GM18502 (cell line): ENCODE measurements at regions not wholly inside any gene's neighbourhood (a gene's known extent, or its start where the extent isn't known, plus 50 kb on each side); places are given as distances from the start of the nearest gene placed in this dataset.
A peak's percentile ranks its signal among the peaks of the same experiment; 100 is the strongest.
"Not testable (repeated sequence)": the region's sequence is repeated elsewhere in the genome, so short reads cannot be mapped to it uniquely, and the experiment has no call there.

Experiments used
- ATAC-seq: cut with Tn5 transposase; IDR thresholded peaks from one replicate; pipeline ENCODE4 v1.9.1; 2021; ENCODE audit warnings: mild to moderate bottlenecking; ENCODE audit not compliant: unreplicated experiment, poor library complexity

DNA sequence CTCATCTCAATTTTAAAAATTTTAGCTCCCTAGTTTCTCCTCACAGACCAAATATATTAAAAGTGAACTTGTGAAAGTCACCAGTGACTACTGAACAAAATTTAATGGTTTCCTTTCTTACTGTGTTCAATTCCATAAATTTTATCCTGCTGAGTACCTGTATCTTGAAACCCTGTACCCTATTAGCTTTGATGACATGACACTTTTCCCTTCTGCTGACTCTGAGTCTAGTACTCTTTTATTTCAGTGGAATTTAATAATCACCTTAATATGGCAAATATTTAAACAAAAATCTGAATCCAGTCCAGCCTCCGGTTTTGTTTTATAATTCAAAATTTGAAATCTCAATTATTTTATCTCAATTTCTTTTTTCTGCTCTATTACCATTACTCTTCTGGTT lies 203.1 kb upstream of the NUDT6 start:
- no peak for ATAC-seq

DNA sequence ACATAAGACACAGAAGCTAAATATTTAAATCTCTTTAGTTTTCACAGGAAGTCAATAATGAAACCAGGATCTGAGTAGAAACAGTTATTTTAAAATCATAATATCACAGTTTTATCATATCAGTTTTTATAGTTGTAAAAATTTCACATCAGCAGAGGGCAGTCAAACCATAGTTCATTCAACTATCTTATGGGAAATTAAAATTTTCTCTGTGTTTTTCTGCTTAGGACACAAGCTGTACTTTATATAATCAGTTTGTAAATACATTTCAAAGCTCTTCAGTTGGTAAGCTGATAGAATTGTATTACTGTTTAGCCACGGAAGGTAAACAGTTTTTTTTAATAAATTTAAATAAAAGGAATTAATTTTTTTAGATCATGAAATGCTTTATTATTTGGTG lies 204.8 kb upstream of the NUDT6 start:
- no peak for ATAC-seq

DNA sequence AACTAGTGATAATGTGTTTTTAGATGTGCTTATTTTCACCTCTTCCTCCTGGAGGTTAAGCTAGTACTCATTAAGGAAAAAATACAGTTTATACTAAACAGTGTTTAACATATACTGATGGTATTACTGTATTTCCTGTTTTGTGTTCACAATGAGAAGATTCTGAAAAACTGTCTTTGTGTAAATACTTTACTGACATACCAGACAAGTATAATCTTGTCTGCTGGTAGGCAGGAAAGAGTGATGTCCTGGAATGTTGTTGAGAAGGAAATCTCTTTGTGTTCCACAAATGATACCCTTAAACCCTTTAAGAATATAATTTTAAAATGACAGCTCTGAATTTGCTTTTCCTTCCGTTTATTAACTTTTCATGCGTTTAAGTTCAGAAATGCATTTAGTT lies 205.5 kb upstream of the NUDT6 start:
- no peak for ATAC-seq

DNA sequence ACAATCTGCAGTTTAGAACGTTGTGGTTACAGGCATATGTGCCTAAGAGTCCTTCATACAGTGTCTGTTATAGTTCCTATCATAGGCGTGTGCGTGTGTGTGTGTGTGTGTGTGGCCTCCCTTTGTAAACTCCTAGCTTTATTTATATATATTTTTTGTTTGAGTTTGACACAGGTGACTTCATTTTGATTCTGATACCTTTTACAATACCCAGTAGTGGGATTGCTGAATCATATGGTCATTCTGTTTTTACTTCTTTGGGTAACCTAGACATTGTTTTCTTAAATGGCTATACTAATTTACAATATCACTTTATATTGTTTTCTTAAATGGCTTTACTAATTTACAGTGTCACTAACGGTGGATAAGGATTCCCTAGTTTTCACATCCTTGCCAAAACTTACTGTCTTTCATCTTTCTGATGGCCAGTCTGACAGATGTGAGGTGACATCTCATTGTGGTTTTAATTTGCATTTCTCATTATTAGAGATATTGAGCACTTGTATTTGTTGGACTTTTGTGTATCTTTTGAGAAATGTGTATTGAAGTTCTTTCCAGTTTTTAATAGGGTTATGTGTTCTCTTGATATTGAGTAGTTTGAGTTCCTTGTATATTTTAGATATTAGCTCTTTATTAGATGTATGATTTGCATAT lies 211.1 kb upstream of the NUDT6 start:
- ATAC-seq = peak; percentile 80

DNA sequence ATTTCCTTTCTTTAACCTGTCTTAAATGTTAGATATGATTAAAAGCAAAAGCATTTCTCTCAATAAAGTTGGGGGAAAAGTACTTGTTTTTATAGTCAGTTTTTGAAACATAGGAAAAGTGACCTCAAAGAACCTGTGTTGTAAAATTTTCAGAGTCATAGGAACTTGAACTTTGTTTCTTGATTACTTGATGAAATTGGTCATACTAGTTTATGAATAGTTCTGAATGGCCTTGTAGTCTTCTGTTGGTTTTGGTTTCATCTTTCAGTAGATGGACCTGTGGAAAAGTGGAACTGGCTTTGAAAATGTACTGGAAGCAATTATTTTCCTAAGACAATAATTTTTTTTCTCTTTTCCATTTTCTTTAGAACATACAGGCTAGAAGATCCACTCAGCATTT lies 222.2 kb upstream of the NUDT6 start:
- ATAC-seq = no peak

DNA sequence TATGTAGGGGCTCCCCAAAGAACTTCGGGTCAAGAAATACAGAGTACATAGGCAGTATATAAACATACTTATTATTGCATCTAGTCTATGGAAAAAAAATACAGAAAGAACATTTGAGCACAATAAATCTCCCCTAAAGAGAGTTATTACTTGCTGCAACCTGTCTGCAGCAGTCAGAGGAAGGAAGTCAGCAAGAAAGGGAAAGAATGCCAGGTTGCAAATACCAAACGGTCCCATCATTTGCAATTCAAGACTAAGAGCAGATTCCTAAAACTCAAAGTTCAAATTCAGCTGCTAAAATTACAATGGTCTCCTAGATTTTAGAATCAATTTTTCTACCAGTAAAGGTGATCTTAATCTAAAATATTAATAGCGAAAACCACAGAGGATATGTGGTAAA lies 236.2 kb upstream of the NUDT6 start:
- no peak for ATAC-seq

DNA sequence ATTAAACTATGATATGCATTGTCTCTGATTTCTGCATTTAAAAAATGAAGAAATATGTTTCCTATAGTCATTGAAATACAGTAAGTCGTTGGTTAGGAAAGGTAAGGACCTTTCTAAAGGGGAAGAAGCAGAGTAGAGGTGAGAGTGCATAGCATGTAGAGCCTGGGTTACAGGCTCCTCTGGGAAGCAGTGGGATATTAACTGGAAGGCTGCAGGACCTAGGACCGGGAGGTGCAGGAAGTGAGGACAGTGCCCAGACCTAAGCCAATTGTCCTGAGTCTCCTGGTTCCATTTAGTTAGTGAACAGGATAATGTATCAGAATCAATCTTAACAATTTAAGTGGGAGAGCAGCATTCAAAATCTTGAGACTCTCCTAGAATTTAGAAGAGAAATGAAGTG lies 237.1 kb upstream of the NUDT6 start:
- ATAC-seq = no peak

DNA sequence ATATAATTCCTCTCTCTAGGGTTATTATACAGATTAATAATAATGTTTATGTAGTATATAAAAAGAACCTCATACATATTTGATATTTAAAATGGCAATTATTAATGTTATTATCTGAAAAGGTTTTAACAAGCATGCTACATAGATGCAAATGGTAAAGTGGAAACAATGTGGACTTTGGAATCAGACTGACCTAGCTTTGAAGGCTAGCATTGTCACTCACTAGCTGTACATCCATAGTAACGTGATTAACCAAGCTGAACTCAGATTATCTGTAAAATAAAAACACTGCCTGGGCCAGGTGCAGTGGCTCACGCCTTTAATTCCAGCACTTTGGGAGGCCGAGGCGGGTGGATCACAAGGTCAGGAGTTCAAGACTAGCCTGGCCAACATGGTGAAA lies 233.7 kb upstream of the SPRY1 start:
- no peak for ATAC-seq

DNA sequence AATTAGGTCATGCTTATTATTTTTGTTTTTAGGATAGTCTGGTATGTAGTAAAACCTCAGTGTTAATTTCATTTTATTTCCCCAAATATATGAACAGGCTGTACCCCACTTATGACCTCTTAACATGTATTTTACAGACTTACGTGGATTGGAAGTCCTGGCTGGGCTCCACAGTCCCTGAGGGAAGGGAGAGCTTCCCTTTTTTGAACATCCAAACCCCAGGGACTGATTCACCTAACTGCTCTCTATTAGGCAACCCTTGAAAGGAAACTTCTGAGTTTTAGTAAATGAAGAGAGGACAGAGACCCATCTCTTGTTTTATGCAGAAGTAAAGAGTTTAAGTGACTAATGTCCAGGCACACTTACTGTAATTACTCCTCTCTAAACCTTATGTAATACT lies 233.1 kb upstream of the SPRY1 start:
- ATAC-seq = no peak

DNA sequence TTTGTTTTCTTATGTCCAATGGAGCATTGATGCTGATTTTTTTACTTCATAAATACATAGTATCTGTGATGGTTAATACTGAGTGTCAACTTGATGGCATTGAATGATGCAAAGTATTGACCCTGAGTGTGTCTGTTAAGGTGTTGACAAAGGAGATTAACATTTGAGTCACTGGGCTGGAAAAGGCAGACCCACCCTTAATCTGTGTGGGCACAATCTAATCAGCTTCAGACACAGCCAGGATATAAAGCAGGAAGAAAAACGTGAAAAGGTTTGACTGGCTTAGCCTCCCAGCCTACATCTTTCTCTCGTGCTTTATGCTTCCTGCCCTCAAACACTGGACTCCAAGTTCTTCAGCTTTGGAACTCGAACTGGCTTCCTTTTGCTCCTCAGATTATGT lies 230.6 kb upstream of the SPRY1 start:
- no peak for ATAC-seq

DNA sequence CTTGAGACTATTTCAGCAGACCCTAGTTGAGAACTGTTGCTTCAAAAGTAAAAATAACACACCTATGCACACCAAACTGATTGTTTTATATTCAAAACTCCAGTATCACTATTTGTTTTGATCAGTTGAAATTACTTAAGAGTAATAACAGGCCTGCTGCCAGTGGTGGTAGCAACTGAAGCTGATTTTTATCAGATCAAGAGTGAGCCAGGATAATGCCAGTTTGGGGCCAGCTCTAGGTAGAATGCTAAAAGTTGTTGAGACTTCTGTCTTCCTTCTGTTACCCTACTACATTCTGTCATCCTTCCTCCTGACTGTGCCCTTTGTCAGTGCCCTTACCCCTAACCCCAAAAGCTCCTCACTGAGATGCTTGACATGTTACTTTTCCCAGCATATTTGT lies 228.7 kb upstream of the SPRY1 start:
- ATAC-seq = no peak

DNA sequence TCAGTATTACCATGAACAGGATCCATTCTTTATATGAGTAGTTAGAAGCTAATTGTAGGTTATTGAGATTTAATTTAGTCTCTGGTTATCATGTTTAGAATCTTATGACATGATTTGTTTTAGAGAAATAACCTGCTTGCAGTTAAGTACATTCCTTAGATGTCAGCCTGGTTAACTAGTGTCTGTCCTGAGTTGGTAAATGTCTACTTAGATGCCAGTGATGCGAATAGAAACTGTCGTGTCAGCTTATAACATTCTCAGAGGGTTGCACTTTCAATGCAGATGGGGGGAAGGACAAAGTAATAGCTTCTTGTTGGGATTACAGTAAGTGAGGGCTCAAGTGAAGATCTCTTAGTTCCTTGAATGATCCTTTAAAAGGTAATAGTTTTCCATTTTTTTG lies 227.8 kb upstream of the SPRY1 start:
- peak; percentile 72 for ATAC-seq

DNA sequence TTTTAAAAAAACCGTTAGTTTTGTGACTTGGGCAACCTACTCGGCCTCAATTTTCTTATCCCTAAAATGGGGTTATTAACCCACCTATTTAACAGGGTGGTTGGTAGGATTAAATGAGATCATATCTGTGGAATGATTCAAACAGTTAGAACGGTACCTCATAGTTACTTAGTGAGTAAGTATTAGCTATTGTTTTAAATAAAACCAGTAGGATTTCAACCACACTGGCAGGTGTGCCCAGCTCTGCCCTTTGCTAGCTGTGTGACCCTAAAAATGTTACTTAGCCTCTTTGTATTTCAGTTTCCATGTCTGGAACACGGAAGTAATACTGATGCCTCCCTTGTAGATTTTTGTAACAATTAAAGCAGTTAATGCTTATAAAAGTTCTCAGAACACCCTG lies 225.8 kb upstream of the SPRY1 start:
- no peak for ATAC-seq

DNA sequence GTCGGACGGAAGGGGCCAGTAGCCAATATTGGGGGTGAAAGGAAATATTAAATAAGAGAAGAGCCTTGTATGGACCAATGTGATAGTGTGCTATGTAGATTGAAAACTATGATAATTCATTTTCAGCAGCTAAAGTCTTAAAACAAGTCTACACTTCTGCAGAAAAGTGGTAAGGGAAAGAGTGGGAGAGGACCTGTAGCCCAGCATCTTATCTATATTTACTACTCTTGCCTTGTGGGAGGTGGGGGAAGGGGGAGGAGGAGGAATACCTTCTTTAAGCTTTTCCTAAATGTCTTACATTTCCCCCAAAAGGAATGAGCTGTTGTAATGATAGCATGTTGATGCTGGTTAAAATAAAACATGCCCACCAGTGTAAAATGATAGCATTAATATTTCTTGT lies 220.0 kb upstream of the SPRY1 start:
- ATAC-seq = no peak

DNA sequence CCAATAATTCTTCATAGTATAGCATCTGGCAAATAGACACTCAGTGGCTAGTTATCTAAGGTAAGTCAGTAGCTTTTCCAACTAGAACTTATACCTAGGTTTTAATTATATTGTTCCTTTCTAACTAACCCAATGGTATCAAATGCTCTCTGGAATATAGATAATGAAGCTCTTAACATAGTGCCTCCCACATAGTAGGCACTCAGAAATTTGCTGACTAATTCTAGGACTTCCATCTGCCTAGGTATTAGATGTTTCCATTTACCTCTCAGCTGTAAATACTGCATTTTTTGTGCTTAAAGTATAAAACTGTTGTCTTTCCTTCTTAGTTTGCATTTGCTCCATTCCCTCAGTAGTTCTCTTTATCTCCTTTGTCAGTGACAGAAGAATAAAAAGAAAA lies 214.3 kb upstream of the SPRY1 start:
- ATAC-seq = no peak

DNA sequence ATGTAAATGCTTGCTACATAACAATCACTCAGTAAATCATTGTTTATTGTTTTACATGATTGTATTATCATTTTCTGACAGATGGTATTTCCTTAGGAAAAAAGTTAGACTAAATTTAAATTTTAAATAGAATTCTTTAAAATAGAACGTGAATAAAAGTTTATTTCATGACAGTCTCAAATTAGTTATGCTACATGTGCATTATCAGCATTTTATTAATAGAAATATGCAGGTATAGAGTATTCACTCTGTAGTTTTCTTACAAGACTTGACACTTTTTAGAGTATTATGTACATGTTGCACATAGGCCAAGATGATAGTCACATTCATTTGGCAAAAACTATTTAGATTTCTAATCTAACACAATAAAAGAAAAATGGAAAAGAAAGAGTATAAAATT lies 213.3 kb upstream of the SPRY1 start:
- no peak for ATAC-seq

DNA sequence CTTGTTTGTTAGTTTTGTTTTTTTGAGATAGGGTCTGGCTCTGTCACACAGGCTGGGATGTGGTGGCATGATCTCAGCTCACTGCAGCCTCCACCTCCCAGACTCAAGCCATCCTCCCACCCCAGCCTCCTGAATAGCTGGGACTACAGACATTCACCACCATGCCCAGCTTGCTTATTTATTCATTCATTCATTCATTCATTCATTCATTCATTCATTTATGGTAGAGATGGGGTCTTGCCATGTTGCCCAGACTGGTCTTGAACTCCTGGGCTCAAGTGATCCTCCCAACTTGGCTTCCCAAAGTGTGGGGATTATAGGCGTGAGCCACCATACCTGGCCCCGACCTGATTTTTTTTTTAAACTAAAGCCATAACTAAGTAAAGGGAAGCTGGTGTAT lies 212.8 kb upstream of the SPRY1 start:
- ATAC-seq = not testable (repeated sequence)

DNA sequence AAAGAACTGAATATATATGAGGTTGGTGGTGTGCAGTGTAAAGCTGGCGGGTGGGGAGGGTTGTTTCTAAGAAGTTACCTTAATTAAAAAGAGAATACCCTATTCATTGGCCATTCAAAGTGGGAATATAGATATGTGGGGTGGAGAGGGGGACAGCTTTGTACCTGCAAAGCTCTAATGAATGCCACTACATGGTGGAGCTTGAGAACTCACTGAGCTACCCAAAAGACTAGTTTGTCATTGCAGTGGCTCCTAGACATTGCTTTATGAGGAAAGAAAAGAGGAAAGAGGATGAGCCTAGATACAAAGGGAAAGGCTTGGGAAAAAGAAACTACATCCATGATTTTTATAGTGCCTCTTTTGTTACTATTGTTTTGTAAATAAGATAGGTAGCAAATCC lies 209.9 kb upstream of the SPRY1 start:
- ATAC-seq = no peak

DNA sequence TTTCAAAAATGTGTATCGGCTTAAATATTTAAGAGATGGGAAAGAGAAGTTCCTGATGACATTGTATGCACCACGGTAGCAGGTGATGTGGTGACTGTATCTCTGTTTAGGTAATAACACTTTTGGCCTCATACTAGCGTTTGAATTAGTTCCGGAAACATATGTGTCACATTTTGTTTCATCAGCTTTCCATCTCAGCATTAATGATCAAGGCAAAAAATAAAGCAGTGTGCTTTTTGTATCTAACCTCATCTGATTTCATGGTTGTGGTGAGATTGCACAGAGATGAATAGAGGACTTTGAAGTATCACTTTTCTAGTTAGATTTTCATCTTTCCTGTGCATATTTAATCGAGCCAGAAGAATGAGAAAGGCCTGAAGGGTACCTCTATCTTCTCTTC lies 206.4 kb upstream of the SPRY1 start:
- no peak for ATAC-seq

DNA sequence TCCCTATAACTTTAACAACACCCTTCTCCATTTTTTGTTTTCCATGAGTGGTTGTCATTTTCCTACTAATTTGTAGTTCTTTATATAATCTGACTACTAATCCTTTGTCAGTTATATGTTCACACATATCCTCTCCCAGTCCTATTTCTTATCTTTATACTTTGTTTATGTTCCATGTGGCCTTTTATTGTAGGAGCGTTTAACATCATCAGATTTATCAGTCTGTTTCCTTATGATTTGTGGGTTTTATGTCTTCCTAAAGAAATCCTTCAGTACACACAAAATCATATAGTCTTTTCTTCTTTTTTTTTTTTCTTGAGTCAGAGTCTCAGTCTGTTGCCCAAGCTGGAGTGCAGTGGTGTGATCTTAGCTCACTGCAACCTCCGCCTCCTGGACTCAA lies 204.9 kb upstream of the SPRY1 start:
- no peak for ATAC-seq

DNA sequence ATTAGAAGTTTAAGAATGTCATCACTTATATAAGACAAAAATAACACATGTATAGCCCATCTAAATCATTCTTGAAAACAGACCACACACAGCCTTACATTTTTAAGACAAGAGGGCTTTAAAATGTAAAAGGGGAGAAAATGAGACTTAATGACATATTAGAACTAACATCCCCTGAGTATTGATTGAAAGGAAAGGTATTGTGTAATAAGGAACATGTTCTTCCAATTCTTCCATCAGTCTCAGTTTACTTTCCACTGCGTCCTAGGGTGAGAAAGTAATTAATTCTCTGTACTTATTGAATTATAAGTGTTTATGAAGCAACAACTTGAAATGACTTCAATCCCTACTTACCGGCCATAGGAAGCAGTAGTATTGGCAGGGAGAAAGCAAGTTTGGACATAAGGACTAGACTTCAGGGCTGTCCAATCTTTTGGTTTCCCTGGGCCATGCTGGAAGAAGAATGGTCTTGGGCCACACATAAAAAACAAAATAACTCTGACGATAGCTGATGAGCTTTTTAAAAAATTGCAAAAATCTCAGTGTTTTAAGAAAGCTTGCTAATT lies 202.7 kb upstream of the SPRY1 start:
- no peak for ATAC-seq

DNA sequence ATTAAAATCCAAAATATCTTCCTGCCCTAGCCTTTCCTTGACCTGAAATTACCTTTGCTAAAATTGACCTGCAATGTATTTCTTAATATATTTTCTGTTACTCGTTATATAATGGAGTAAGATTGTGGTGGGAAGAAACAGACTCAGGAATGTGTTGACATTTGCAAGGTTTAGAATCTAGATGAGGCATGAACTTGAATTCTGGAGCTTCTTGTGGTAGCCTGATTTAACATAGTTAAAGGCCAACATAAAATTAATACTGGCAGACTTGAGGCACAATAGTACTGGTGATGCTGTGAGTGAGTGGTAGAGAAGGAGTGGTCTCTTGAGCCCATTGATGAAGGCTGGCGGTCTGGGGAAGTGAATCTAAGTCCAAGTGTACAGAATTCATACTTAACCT lies 197.9 kb upstream of the SPRY1 start:
- no peak for ATAC-seq
